ENCODE measurements at regions not wholly inside any gene's neighbourhood (a gene's known extent, or its start where the extent isn't known, plus 50 kb on each side); places are given as distances from the start of the nearest gene placed in this dataset.
"Not testable (repeated sequence)": the region's sequence is repeated elsewhere in the genome, so short reads cannot be mapped to it uniquely, and the experiment has no call there.

DNA sequence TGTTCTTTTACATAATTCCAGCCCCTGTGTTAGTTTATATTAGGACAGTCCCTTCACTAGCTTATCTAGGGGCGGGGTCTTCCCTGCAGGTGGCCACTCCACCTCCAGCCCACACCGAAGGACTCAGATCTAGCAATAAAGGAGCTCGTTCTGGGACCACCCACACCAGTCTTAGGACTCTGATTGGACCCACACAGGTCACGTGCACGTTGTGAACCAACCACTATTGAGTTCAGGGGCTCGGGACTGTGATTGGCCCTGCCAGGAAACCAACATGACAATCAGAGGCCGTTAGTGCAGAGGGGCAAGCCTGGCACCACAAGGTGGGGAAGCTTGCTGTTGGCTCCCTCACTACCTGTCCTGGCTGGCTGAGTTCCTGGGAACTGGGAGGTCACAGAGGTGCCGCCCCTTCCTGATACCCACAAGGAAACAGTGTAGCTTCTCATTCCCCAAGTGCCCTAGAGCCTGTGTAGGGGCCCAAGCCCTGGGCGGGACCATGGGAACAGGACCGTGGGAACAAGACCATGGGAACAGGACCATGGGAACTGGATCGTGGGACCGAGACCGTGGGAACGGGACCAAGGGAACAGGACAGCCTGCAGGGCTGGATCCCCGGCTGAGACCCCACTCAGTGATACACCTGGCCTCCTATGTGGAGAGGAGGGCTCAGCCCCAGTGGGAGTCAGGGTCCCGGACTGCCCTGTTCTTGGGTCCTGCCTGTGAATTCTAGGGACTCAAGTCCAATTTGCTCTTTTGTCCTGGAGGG is 297.8 kb downstream of the ADGRD1 start:
- DNase-seq, result no peak

GRCh38 chr12:131253376-131254026 is 299.8 kb downstream of the ADGRD1 start:
- no peak for DNase-seq

GRCh38 chr12:131254374-131254773 is 300.7 kb downstream of the ADGRD1 start:
- DNase-seq, result no peak

- DNase-seq, result no peak
Measured at GRCh38 chr12:131258398-131258797, 304.7 kb downstream of the ADGRD1 start.

DNA sequence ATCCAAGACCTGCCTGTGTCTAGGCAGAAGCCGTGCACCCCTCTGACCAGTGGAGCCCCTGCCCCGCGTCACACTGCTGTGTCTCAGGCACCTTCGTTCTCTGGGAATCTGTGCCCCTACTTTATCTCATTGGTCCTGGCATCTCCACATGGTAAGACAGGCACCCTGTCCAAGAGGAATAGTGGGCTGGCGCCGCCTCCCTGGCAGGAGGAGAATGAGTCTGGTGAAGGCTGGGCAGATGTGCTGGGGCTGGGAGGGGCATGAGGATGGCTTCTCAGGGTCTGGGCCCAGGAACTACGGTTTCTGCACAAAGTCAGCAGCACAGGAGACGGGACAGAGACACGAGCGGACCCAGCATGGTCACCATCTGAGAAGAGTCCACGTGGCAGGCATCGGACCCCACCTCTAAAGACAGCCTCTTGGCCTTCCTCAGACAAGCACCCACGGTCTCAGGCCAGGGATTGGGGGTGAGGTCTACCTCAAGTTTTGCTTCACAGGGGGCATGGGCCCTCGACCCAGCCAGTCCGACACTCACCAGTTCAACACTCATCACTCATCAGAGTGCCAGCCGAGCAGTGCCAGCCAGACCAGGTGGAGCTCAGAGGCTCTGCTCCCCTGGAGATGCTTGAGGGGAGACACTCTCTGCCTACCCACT is 306.7 kb downstream of the ADGRD1 start:
- DNase-seq, result no peak

GRCh38 chr12:131260954-131261353 is 307.2 kb downstream of the ADGRD1 start:
- DNase-seq, result no peak

DNA sequence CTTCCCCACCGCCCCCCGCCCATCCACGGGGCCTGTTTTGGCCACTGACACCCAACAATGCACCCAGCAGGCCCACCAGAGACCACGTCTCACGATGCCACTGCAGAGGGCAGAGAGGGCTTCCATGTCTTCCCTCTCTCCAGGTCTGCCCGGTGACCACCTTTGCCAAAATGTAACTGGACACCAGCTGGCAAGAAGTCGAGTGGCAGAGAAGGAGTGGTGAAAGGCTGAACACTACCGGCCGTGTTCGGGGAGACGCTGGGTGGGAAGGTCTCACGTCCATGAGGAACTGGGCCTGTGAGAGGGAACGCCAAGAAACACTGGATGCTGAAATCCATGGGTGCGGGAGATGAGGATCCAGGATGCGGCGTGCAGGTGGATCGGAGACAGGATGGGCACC is 308.2 kb downstream of the ADGRD1 start:
- DNase-seq, result no peak

GRCh38 chr12:131263626-131264025 is 309.9 kb downstream of the ADGRD1 start:
- no peak for DNase-seq

DNA sequence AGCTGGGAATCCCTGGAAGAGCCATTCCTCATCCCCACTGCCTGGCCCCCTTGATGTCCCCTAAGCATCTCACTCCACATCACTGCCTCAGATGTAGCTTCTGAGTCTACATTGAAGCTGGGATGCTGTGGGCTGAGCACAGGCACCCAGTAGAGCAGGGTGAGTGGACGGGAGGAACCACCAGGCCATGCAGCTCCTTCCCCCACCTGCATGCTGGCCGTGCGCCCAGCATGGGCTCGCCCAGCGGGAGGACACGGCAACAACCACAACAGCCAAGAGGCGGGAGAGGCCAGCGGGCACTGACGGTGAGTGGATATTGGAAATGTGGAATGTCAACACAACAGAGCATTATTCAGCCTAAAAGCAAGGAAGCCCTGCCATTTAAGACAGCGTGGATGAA is 310.9 kb downstream of the ADGRD1 start:
- DNase-seq, result no peak

- DNase-seq, result no peak
Measured at GRCh38 chr12:131266591-131267467, 313.1 kb downstream of the ADGRD1 start.

DNA sequence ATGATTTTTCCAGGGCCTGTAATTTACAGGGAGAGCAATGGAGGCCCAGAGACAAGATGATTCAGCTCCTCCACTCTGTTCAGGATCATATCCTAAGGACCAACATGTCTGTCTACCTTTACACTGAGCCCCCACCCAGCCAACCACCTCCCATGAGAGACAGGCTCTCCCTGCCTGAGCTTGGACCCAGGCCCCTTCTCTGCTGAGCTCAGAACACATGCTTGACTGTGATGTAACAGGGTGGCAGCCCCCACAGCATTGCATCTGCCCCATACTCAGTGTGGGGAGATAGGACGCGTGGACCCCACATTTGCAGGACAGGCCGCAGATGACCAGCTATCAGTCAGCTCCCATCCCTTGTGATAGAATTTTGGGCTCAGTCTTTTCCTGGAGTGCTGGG is 313.9 kb downstream of the ADGRD1 start:
- DNase-seq, result no peak

GRCh38 chr12:131268123-131268522 is 314.4 kb downstream of the ADGRD1 start:
- not testable (repeated sequence) for DNase-seq

DNA sequence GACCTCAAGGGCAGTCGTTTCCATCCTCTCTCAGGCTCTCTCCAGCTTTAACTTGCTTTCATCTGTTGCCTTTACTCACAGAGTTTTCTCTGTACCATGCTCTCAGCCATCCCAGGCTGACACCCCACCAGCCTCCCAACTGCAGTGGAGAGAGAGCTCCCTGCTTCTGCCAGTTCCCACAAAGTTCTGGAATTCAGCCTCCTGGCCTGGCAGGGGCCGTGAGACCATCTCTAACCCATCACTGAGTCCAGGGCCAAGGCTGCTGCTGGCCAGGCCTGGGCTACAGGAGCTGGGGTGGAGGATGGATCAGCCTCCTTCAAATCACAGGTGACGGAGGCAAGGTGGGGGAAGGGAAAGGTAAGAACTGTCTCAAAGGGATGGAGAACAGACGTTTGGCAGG is 314.9 kb downstream of the ADGRD1 start:
- DNase-seq, result not testable (repeated sequence)

- DNase-seq, result no peak
Measured at GRCh38 chr12:131269551-131269950, 315.8 kb downstream of the ADGRD1 start.

DNA sequence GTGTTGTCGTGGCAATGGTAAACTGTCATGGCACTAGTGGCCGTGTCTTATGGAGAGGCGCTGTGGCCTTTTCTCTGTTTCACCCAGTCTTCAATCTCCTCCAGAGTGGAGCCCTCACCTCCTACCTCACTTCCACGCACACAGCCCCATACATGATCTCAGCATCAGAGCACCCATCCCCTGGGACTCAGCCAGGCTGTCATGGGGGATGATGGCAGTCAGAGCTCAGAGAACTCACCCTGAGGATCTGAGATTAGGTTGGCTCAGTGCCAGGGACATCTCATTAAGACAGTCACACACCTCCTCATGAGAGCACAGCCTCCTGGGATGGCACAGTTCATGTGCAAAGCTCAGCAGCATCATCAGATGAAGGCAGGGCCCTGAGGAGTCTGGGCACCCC is 316.3 kb downstream of the ADGRD1 start:
- DNase-seq, result not testable (repeated sequence)

DNA sequence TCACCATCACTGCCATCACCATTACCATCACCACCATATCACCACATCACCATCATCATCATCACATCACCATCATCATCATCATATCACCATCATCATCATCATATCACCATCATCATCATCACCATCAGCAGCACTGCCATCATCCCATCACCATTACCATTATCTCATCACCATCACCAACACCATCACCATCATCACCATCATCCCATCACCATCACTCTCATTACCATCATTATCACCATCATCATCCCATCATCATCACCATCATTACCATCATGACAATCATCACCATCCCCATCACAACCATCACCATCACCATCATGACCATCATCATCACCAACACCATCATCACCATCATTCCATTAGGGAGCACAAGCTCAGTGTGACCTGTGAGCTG is 318.0 kb downstream of the ADGRD1 start:
- DNase-seq, result no peak

- not testable (repeated sequence) for DNase-seq
Measured at GRCh38 chr12:131272283-131272814, 318.6 kb downstream of the ADGRD1 start.

DNA sequence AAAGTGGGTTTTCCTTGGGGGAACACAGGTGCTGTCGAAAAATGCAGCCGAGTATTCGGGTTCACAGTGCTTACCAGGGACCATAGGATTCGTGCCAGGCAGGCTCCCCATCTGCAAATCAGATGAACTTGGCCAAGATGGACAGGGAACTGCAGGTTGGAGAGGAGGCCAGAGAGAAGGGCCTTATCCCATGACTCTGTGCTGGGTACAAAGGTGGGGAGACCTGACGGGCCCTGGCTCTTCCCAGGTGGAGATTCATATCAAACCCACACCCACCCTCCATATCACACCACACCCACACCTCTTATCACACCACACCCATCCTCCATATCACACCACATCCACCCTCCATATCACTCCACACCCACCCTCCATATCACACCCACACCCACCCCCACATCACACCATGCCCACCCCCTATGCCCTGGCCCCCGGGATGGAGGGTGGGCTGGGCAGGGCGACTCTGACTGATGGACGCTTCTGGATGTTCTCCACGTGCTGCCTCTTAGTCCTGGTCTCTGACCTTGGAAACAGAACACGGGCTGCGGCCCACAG is 319.7 kb downstream of the ADGRD1 start:
- DNase-seq, result no peak

- DNase-seq, result no peak
Measured at GRCh38 chr12:131274061-131274460, 320.4 kb downstream of the ADGRD1 start.

DNA sequence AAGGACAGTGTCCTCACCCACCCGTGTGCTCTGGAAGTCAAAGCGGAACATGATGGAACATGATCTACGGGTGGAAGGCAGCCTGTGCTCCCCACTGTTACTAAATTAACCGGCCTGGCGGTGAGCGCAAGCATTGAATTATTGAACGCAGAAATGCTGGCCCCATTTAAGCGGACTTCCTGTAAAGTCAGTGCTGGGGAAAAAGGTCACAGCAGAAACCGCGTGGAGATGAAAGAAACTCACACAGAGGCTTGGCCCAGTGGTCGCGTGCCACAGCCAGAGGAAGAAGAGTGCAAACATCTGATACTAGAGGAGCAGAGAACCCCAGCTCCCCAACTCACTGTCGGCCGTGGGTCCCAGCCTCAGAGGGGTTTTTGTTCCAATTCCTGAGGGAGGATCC is 321.2 kb downstream of the ADGRD1 start:
- no peak for DNase-seq

DNA sequence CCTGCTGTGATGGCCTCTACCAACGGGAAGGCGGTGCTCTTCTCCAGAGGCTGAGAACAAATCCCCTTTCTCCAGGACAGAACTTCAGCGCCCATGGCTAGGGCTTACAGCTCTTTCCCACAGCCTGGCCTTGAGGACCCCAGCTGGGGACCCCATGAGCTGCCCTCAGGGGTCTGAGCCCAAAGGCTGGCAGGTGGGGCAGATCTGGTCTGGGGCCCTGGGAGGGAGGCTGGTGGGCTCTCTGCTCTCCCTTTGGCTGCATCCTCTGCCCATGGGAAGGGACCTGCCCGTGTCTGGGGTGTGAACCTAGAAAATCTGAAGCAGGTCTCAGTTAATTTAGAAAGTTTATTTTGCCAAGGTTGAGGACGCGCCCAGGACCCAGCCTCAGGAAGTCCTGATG is 322.1 kb downstream of the ADGRD1 start:
- no peak for DNase-seq

DNA sequence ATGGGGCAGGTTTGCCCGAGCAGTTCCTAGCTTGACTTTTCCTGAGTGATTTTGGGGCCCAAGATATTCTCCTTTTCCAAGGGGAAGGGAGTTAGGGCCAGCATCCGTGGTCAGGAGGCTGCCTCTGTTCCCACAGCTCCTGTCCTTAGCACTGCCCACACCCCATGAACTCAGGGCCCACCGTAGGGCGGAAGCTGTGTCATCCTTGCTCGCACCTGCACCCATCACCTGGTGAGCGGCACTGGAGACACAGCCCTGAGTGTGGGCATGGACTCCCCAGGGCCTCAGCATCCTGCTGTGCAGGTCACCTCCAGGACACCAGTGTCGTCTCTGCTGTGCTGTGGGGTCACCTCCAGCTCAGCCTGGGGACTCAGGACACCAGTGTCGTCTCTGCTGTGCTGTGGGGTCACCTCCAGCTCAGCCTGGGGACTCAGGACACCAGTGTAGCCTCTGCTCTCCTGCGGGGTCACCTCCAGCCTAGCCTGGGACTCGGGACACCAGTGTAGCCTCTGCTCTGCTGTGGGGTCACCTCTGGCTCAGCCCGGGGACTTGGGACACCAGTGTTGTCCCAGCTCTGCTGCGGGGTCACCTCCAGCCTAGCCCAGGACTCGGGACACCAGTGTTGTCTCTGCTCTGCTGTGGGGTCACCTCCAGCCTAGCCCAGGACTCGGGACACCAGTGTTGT is 322.9 kb downstream of the ADGRD1 start:
- DNase-seq, result no peak
